GM10248 (cell line): ENCODE measurements at regions not wholly inside any gene's neighbourhood (a gene's known extent, or its start where the extent isn't known, plus 50 kb on each side); places are given as distances from the start of the nearest gene placed in this dataset.

Source experiments
- CTCF ChIA-PET: fragments of 300-600 bp; sonication (Branson Sonifier 250); formaldehyde crosslinking; extraction: SDS; loops from one replicate; lab custom pipeline; 2021; ENCODE audit warnings: antibody characterized with exemption; lab: Yijun Ruan, JAX
- POLR2A ChIA-PET: fragments of 350-650 bp; sonication (Branson Sonifier 250); formaldehyde crosslinking; extraction: SDS; loops from one replicate; lab custom pipeline; 2020; ENCODE audit warnings: antibody characterized with exemption; lab: Yijun Ruan, JAX
- DNase-seq: peaks from one replicate; pipeline ENCODE4 v3.0.0; 2012; ENCODE audit errors: extremely low spot score
- TF ChIP-seq, protein P1 (sequence below): IDR thresholded peaks from 2 replicates; pipeline ENCODE4 v1.5.1; 2012; ENCODE audit warnings: mild to moderate bottlenecking, low read depth; ENCODE audit errors: extremely low read depth, missing control alignments, control extremely low read depth

GRCh38 chrX:125175991-125176584 lies 143.6 kb upstream of the TEX13C start:
- ChIA-PET CTCF (no interaction called here), POLR2A (no interaction called here)
- no peak for DNase-seq
- TF ChIP-seq, protein P1, sequence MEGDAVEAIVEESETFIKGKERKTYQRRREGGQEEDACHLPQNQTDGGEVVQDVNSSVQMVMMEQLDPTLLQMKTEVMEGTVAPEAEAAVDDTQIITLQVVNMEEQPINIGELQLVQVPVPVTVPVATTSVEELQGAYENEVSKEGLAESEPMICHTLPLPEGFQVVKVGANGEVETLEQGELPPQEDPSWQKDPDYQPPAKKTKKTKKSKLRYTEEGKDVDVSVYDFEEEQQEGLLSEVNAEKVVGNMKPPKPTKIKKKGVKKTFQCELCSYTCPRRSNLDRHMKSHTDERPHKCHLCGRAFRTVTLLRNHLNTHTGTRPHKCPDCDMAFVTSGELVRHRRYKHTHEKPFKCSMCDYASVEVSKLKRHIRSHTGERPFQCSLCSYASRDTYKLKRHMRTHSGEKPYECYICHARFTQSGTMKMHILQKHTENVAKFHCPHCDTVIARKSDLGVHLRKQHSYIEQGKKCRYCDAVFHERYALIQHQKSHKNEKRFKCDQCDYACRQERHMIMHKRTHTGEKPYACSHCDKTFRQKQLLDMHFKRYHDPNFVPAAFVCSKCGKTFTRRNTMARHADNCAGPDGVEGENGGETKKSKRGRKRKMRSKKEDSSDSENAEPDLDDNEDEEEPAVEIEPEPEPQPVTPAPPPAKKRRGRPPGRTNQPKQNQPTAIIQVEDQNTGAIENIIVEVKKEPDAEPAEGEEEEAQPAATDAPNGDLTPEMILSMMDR: no peak

DNA sequence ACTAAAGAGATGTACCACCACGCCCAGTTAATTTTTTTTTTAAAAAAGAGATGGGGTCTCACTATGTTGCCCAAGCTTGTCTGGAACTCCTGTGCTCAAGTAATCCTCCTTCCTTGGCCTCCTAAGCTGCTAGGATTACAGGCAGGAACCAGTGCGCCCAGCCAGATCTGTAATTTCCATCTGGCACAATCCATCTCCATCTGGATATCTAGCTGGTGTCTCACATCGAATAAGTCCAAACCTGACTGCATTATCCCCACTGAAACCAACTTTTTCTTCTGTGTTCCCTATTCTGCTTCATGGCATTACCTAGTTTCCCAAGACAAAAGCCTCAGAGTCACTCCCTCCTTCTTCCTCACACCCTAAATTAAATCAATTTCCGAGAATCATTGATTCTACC lies 125.8 kb upstream of the TEX13C start:
- POLR2A ChIA-PET: no interaction called here
- CTCF ChIA-PET: no interaction called here
- TF ChIP-seq, protein P1: no peak
- DNase-seq: no peak

DNA sequence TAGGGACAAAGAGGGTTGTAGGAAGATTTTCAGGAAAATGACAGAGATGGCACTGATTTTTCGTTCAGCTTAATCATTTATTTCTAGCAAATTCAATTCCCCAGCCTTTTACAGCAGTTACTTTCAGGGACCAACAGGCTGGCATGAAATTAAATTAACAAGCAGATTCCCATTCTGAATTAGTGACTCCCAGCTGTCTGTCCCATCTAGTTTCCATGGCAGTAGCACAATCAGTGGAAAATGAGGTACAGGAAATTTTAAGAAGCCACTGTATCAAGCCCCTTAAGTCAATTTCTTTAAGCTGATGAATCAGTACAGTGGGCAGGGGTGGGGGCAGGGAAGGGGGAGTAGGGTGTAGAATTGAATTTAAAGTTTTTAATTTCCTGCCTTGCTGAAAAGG lies 121.1 kb upstream of the TEX13C start:
- CTCF ChIA-PET: no interaction called here
- POLR2A ChIA-PET: no interaction called here
- TF ChIP-seq, protein P1: no peak
- DNase-seq: no peak

GRCh38 chrX:125202591-125203248 lies 117.0 kb upstream of the TEX13C start:
- TF ChIP-seq, protein P1: no peak
- CTCF ChIA-PET: no interaction called here
- POLR2A ChIA-PET: no interaction called here
- DNase-seq: peak; percentile 1

GRCh38 chrX:125203365-125203736 lies 116.3 kb upstream of the TEX13C start:
- ChIA-PET POLR2A (no interaction called here), CTCF (no interaction called here)
- TF ChIP-seq, protein P1: no peak
- peak; percentile 2 for DNase-seq

- DNase-seq: peak; percentile 3
- POLR2A ChIA-PET: no interaction called here
- TF ChIP-seq, protein P1: no peak
- CTCF ChIA-PET: no interaction called here
Observed at GRCh38 chrX:125203737-125204578, 115.7 kb upstream of the TEX13C start.
